GM12878 (cell line): ENCODE measurements at regions not wholly inside any gene's neighbourhood (a gene's known extent, or its start where the extent isn't known, plus 50 kb on each side); places are given as distances from the start of the nearest gene placed in this dataset.

Experiments
- NBN ChIP-seq: fragments of 450-650 bp; IDR thresholded peaks from 2 replicates; pipeline ENCODE4 v1.6.1; 2016
- POLR2AphosphoS5 ChIP-seq: IDR thresholded peaks from 2 replicates; pipeline ENCODE4 v1.6.1; 2011; ENCODE audit warnings: mild to moderate bottlenecking, low read length, inconsistent platforms
- TARDBP ChIP-seq: IDR thresholded peaks from 2 replicates; pipeline ENCODE4 v1.6.1; 2016; ENCODE audit warnings: borderline replicate concordance
- TF ChIP-seq, protein P1 (sequence below), 3 experiments: IDR thresholded peaks in 2 of 3; conservative IDR thresholded peaks in 1 of 3; 2 replicates each; pipeline ENCODE4 v1.5.1; 2011; ENCODE audit warnings: low read depth in 3 of 3, low read length in 3 of 3, mild to moderate bottlenecking in 3 of 3, control low read depth in 2 of 3, moderate library complexity in 2 of 3, inconsistent platforms in 1 of 3, mixed read lengths in 1 of 3; ENCODE audit not compliant: control insufficient read depth in 2 of 3, insufficient read depth in 1 of 3; ENCODE audit errors: extremely low read depth in 1 of 3

DNA sequence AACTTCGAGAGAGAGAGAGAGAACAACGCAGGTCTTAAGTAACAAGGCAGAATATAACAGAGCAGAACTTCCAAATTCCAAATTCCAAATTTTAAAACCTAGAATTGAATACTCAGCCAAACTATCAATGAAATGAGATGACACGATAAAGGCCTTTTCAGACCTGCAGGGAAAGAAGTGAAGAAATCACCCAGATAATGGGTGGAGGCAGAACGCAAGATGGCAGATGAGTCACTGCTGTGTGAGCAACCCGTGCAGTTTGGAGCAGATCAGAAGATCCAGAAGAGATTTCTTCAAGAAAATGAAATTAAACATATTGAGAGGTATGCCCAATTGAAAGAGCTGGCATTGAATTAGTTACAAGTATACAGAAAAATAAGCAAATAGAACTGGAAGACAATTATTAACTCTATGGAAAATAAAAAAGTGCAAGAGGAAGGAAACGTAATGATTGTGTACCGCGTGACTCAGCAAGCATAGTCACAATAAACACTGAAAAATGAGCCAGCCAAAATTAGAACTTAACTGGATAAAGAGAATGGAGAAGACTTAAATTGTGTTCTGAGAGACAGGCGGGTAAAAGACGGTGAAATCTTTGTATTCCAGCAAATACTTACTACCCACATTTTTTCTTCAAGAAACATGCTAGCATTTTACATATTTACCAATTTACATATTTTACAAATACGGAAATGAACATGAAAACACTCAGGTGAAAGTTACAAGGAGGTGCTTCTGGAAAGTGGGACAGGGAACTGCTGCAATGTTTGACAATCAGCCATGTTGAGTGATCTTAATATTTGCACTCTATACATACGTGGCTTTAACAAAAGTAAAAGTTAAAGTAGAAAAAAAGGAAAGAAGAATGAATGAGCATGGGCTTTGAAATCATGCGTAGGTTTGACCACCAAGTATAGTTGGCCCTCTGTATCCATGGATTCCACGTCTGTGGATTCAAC, 87.9 kb upstream of the CDYL start:
- TF ChIP-seq, protein P1, sequence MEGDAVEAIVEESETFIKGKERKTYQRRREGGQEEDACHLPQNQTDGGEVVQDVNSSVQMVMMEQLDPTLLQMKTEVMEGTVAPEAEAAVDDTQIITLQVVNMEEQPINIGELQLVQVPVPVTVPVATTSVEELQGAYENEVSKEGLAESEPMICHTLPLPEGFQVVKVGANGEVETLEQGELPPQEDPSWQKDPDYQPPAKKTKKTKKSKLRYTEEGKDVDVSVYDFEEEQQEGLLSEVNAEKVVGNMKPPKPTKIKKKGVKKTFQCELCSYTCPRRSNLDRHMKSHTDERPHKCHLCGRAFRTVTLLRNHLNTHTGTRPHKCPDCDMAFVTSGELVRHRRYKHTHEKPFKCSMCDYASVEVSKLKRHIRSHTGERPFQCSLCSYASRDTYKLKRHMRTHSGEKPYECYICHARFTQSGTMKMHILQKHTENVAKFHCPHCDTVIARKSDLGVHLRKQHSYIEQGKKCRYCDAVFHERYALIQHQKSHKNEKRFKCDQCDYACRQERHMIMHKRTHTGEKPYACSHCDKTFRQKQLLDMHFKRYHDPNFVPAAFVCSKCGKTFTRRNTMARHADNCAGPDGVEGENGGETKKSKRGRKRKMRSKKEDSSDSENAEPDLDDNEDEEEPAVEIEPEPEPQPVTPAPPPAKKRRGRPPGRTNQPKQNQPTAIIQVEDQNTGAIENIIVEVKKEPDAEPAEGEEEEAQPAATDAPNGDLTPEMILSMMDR (IDR thresholded peaks at IDR 0.05 in 2 of 3, conservative IDR thresholded peaks at IDR 0.05 in 1 of 3; ENCODE audit: control insufficient read depth in 2 of 3, extremely low read depth in 1 of 3, insufficient read depth in 1 of 3, low read depth in 3 of 3, low read length in 3 of 3), result no peak
- TF ChIP-seq NBN (no peak), POLR2AphosphoS5 (no peak), TARDBP (no peak)
